CD1c-positive myeloid dendritic cell (primary cell): ENCODE measurements at regions not wholly inside any gene's neighbourhood (a gene's known extent, or its start where the extent isn't known, plus 50 kb on each side); places are given as distances from the start of the nearest gene placed in this dataset.

Source experiments
- DNase-seq: peaks from one replicate; pipeline ENCODE4 v3.0.0-alpha.2; 2016; ENCODE audit errors: extremely low spot score

DNA sequence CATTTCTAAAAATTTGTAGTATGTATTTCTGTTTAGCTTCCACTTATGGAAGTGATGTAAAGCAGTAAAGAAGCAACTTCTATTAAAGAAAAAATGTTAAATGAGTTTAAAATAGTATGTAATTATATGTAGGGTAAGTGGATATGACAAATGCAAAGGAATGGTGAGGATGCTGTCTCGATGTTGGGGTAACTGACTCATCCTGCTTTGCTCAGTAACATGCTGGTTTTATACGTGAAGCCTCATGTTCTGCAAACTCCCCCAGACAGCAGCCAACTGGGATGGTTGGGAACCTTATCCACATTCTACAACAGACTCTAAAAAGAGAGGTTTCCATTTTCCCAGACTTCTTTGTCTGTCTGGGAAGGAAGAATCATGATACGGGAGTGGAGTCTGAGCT, 1006.4 kb upstream of the TMEM132C start:
- DNase-seq: no peak

GRCh38 chr12:127260999-127261398, 1006.0 kb upstream of the TMEM132C start:
- DNase-seq: no peak

DNA sequence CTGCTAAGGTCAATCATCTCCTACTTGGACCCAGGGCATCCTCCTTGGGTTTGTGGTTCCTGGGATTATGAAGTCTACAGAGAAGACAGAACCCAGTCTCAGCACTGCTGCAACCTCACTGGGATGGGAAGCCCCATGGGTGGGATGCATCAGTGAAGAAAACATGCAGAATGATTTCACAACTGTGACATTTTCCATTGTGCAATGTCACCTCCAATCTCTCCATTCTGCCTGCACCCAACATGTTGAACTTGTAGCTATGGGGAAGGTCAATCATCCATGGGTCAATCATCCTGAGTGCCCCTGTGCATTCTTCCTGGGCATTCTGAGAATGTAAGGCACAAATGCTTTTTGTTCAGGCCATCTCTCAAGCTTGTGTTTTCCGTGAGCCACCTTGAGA, 1004.4 kb upstream of the TMEM132C start:
- no peak for DNase-seq

DNA sequence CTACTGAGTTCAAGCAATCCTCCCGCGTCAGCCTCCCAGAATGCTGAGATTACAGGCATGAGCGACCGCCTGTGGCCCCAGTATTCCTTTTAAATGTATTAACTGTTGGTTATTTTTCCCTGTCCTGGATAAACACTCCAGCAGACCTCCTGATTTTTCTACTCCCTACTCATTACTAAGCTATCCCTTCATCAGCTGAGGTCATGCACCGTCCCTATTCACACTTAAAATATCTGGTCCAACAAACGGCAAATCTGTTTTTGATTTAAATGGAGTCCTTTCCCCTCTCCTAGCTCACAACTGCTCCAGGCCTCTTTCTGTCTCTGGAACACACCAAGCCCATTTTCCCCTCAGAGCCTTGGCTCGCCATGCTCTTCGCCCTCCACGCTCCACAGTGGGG, 1003.3 kb upstream of the TMEM132C start:
- DNase-seq: no peak

DNA sequence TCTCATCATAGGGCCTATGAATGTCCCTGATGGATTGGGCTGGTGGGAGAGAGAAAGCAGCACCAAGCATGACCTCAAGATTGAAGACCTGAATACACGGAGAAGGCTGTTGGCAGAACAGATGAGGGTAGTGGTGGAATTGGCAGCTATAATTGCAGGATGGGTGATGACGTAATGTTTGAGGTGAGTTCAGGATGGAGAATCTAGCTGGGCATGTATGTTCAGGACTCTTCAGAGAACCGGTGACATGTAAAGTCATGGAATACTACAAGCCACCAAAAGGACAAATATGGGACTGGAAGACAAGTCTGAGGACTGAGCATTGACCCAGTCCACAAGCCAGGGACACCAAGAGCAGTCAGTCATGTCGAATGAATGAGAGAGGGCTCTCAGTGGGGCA, 999.8 kb upstream of the TMEM132C start:
- DNase-seq: no peak

DNA sequence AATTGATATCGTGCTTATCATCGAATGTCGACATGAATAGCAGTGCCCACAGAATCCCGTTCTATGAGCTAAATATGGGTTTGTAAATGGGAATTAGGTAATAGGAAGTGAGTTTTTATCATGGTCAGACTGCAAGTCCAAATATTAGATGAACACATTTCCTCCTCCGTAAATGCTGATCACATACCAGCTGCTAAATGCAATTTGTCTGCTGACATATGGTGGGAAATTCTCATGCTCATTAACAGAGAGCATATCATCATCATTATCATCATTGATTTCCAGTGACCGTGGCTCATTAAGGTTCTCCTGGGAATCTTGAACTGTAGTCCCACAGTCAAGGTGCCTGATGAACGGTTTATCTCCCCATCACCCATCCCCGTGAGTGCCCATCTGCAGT, 998.8 kb upstream of the TMEM132C start:
- DNase-seq: no peak

DNA sequence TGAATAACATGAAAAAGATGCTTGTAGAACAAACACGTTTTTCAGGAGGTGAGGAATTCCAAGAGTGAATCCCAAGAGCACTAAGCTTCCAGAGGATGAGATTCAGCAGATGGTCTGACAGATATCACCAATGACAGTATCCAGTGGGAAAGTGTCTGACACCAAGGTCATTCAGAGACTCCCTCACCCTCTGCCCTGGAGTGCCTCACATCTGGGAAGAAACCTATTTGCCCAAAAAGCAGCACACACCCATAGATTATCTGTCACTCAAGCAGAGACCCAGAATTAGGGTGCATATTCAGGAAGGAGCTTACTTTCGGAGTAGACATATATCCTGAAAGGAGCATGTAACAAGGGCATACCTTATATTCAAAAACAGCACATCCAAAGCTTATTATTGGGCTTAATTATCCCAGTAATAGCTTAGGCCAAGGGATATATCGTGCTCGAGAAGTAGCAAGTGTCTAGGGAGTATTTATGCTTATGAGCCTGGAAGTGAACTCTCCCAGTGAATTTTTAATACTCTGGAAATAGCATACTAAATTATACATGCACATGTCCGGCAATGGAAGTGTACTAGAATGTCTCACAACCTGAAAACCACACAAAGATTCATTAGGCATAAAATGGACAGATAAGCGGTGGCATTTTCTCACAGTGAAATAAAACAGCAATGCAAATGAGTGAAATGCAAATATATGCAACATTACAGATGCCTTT, 998.1 kb upstream of the TMEM132C start:
- no peak for DNase-seq

DNA sequence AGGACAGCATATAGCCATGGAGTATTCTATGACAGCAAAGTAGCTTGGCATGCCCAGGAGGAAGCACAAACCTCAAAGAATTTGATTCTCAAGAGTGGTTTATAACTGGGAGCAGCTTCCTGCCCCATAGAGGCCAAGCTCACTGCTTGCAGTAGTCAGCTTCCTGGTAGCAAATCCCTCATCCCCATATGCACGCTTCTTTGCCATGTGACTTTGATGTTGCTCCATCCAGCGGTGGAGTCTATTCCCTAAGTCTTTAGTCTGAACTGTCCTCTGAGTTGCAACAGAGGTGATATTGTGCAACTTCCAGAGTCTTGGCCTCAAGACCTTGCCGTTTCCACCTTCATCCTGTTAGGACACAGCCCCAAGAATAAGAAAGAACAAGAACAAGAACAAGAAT, 996.8 kb upstream of the TMEM132C start:
- DNase-seq: peak; percentile 44

GRCh38 chr12:127271776-127272175, 995.2 kb upstream of the TMEM132C start:
- no peak for DNase-seq

- DNase-seq: no peak
Measured at GRCh38 chr12:127272864-127273263, 994.1 kb upstream of the TMEM132C start.

GRCh38 chr12:127273626-127274025, 993.3 kb upstream of the TMEM132C start:
- DNase-seq: no peak

GRCh38 chr12:127275416-127275815, 991.6 kb upstream of the TMEM132C start:
- DNase-seq: no peak

- no peak for DNase-seq
Measured at GRCh38 chr12:127277882-127278281, 989.1 kb upstream of the TMEM132C start.

- DNase-seq: no peak
Measured at GRCh38 chr12:127278351-127278750, 988.6 kb upstream of the TMEM132C start.

DNA sequence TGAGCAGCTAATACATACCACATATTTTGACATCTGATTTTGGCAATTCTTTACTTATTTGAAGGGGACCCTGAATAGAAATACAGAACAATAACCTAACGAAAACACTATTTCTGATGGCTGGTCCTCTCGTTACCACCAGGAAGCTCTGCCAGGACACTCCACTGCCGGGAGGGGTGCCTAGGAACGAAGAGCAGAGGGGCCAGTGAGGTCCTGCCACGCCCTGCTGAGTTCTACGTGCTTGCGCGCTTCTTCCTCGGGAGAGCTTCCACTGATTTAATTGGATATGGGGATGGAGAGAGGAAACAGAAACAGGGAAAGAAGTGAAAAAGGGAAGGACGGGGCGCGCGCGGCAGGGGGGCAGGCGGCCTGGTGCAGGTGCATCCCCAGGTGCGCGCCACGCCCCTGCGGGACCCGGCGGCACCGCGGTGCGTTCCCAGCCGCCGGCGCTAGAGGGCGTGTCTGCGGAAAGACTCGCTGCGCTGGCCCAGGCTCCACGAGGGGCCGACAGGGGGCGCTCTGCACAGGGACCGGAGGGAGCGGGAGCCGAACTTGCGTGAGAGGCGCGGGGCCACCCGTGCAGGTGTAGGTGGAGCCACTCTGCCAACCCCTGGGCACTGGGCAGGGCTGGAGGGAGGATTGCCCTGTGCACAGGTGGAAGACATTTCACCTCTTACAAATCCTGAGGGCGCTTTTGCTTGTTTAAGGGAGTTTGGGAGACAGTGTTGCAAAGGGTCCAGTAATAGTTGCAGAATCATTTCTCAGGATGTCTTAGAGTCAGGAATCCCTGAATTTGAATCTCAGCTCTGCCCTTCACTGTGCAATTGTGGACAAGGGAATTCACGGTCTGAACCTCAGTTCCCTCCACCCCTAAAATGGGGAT, 986.3 kb upstream of the TMEM132C start:
- peak; percentile 62 for DNase-seq

- DNase-seq: no peak
Measured at GRCh38 chr12:127282786-127283565, 984.0 kb upstream of the TMEM132C start.

DNA sequence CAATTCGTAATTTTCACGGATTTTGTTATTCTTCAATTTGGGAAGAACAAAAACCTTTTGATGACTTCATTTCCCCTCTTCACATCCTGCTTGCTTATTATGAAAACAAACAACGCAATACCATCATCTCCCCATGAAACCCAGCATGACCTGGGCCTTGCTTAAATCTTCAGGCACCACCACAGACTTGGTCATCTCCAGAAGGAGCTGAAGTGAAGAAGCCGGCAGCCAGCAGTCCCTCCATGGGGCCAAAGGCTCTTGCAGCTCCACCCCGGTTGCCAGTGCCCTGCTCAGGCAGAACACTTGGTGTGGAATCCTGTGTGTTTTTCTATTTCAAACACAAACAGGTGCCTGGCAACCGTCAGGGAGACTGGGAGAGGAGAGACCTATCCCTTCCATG, 982.9 kb upstream of the TMEM132C start:
- DNase-seq: no peak

DNA sequence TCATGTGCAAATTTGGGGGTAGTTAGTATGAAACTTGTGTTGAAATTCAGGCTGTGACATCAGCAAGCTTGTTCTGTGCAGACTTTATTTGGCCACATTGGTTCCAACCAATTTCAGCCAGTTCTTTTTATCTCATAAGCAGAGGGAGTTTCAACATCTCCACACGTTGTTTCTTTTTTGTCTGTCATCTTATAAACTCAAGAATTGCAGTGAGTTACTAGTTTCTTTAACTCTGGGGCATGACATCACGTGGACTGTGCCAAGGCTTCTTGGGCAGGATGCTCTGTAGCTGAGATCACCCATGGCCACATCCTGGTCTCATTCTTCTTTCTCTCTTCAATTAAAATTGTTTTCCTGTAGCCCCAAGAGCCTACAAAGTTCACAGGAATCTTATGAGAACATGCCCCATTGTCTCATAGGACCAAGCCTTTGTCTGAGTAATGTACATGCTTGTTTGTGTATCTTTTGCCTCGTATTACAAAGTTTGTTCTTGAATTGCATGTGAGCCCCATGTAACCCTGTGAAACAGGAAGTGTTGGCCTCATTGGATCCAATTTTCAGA, 982.0 kb upstream of the TMEM132C start:
- no peak for DNase-seq

GRCh38 chr12:127286281-127286680, 980.7 kb upstream of the TMEM132C start:
- DNase-seq: no peak

- DNase-seq: no peak
Measured at GRCh38 chr12:127287256-127287655, 979.7 kb upstream of the TMEM132C start.

DNA sequence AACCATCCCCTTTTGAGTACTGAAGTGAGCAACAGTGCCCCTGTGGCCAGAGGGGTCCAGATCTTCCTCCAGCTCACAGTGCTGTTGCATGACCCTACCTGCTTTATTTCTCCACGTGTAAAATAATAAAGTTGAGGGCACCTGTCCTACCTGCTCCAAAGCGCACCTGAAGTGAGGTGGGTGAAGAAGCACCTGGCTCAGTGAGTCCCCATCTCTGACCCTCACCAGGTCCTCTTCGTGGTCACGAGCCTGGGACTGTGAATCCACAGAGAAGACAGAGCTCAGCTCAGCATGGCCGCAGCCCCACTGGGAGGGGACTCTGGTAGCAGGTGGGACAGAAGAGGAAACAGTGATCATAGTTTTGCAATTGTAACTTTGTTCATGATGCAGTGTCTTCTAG, 976.7 kb upstream of the TMEM132C start:
- no peak for DNase-seq

DNA sequence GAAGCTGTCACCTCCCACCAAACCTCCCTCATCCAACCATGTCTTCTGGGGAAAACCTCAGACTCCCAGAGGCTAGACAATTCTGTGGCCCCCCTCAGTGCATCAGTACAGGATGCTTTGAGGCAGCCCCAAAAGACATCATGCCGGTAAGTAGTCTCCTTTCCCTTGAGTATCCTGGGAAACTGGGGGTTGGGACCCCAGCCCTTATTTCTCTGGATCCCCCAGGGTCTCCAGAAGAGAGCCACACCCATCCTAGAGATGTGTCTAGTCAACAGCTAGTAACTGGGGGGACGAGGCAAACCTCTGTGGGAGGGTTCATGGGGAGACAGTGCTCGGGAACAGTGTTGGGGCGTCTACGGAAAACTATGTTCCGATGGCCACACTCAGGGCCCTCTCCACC, 974.2 kb upstream of the TMEM132C start:
- no peak for DNase-seq
